ENCODE measurements at regions not wholly inside any gene's neighbourhood (a gene's known extent, or its start where the extent isn't known, plus 50 kb on each side); places are given as distances from the start of the nearest gene placed in this dataset.

DNA sequence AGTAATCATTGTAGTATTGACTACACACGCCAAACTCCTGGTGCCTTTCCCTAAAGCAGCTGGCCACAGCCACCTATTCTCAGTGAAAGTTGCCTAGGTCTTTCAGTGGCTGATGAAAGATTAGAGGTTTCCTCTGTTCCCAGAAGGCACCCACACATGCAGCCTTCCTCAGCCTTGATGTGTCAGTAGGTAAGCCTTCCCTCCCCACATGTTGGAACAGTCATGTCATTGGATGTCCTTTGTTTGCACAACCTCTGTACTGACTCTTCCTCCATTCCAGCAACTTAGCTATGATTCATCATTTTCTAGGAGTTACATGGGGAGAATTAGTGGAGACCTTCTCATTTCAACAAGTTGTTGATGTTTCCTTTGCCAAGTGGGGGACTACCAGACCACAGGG is 630.8 kb upstream of the SLC39A10 start:
- no peak for DNase-seq

DNA sequence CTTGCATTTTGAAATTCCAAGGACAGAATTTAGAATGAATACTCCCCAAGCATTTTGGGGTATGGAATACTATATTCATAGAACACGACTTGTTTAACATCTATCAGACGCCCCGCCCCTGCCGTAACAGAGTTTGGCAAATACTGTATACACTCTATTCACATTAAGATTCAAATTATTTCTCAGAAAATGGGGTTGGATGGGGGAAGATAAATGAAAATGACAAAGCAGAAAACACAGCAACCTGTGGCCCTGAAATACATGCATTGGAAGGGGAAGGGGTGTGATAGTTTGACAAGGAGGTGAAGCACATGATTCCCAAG is 634.6 kb upstream of the SLC39A10 start:
- DNase-seq: no peak

GRCh38 chr2:195021711-195022507 is 635.1 kb upstream of the SLC39A10 start:
- no peak for DNase-seq

- no peak for DNase-seq
Observed at GRCh38 chr2:195018462-195018861, 638.6 kb upstream of the SLC39A10 start.

GRCh38 chr2:195017890-195018289 is 639.1 kb upstream of the SLC39A10 start:
- DNase-seq: no peak

GRCh38 chr2:195016841-195017240 is 640.2 kb upstream of the SLC39A10 start:
- no peak for DNase-seq

- DNase-seq: no peak
Observed at GRCh38 chr2:195009202-195009601, 647.8 kb upstream of the SLC39A10 start.

DNA sequence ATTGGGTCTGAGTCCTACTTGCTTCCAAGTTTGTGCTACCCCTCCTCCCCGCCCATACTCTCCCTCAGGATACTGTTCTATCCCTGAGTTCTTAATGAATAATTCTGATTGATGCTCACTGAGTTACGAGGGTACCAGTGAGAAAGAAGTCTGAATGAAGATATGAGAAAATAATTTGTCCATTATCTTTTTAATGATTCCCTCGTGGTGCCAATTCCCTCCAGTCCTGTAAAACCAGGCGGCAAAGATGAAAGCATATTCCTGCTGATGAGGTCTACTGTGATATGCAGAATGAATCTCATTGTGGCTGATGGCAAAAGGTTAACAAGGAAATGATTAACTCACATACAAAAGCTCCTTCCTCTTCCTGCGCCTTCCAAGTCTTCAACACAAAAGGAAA is 650.2 kb upstream of the SLC39A10 start:
- no peak for DNase-seq

GRCh38 chr2:195003881-195004471 is 653.0 kb upstream of the SLC39A10 start:
- no peak for DNase-seq

DNA sequence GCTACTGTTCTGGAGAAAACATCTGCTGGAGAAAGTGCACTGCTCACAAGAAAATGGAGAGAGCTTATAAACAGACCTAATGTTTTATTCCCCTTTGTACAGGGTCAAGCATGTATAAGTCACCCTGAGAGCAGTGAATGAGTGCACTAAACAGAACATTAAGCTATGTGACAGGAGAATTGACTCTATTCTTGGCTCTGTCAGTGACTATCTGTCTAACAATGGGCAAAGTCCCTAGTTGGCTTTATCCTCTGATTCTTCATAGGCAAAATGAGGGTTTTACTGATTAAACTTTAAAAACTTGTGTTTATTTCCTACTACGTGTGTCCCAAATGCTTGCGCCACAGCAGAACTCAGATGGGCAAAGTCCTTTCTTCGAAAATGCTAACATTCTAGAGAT is 655.1 kb upstream of the SLC39A10 start:
- no peak for DNase-seq

- DNase-seq: no peak
Observed at GRCh38 chr2:194999771-195000170, 657.3 kb upstream of the SLC39A10 start.

GRCh38 chr2:194992648-194993047 is 664.4 kb upstream of the SLC39A10 start:
- DNase-seq: no peak

DNA sequence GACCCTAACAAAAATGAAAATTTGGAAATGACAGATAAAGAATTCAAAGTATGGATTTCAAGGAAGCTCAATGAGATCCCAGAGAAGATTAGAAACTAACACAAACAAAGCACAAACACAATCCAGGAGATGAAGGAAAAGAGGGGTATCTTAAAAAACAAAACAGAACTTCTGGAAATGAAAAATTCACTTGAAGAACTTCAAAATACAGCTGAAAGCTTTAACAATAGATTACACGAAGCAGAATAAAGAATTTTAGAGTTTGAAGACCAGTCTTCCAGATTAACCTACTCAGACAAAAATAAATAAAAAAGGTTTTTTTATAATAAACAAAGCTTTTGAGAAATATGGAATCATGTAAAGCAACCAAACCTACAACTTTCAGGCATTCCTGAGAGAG is 671.8 kb upstream of the SLC39A10 start:
- no peak for DNase-seq

GRCh38 chr2:194962254-194962653 is 694.8 kb upstream of the SLC39A10 start:
- DNase-seq: no peak

- no peak for DNase-seq
Observed at GRCh38 chr2:194954218-194954617, 702.8 kb upstream of the SLC39A10 start.

GRCh38 chr2:194946826-194947225 is 710.2 kb upstream of the SLC39A10 start:
- no peak for DNase-seq

DNA sequence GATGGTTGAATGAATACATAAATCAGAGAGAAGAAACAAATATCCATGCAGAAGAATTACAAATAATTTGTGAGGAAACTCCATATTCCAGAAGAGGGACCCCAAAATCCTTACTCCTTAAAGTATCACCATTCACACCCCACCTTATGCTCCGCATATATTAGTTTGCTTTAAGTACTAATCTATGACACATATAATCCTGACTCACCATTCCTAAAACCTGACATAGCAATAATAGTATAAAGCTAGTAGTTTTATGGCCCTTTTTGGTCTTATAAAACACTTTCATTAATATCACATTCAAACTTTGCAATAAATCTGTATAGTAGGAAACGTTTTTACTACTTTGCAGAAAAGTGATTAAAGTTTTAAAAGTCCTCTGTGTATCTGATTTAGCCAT is 719.0 kb upstream of the SLC39A10 start:
- no peak for DNase-seq

- DNase-seq: no peak
Observed at GRCh38 chr2:194927489-194927888, 729.5 kb upstream of the SLC39A10 start.

- no peak for DNase-seq
Observed at GRCh38 chr2:194926873-194927272, 730.2 kb upstream of the SLC39A10 start.

DNA sequence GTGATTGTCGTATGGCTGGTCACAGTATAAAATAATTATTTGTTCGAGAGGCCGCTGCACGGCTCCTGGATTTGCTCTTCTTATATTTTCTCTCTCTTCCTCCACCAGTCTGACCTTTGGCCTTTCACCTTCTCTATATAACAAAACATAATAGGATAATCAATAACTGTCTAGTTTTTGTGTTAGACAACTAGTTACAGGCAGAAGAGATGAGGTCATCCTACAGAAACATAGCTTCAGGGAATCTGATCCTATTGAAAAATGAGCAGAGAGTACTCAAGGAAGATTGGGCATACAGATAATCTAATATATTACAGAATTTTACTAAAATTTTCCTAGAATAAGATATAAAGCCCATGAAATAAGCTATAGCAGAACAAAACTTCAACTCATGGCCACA is 731.3 kb upstream of the SLC39A10 start:
- no peak for DNase-seq

- no peak for DNase-seq
Observed at GRCh38 chr2:194917519-194917918, 739.5 kb upstream of the SLC39A10 start.

DNA sequence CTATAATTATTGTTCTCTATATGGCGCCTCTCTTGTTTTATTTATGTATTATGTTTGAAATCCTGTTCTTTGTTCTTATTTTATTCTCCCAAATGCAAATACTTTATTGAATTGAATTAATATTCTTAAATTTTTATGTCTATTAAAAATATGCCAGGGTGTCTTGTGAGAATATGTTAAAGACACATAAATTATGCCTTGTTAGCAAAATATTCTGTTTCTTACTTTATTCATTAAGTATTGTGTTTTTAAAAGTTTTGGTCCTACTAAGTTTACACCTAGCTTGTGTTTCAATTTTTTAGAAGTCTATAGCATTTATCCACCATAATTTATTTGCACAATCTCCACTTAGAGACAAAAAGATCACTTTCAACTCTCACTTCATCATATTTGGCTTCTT is 741.5 kb upstream of the SLC39A10 start:
- no peak for DNase-seq

GRCh38 chr2:194907569-194907968 is 749.5 kb upstream of the SLC39A10 start:
- DNase-seq: no peak

GRCh38 chr2:194896871-194897270 is 760.2 kb upstream of the SLC39A10 start:
- no peak for DNase-seq

- no peak for DNase-seq
Observed at GRCh38 chr2:194883711-194884110, 773.3 kb upstream of the SLC39A10 start.

All from activated CD8-positive, alpha-beta memory T cell treated with anti-CD3 and anti-CD28 coated beads for 24 hours (primary cell).